ENCODE measurements at regions not wholly inside any gene's neighbourhood (a gene's known extent, or its start where the extent isn't known, plus 50 kb on each side); places are given as distances from the start of the nearest gene placed in this dataset.

DNA sequence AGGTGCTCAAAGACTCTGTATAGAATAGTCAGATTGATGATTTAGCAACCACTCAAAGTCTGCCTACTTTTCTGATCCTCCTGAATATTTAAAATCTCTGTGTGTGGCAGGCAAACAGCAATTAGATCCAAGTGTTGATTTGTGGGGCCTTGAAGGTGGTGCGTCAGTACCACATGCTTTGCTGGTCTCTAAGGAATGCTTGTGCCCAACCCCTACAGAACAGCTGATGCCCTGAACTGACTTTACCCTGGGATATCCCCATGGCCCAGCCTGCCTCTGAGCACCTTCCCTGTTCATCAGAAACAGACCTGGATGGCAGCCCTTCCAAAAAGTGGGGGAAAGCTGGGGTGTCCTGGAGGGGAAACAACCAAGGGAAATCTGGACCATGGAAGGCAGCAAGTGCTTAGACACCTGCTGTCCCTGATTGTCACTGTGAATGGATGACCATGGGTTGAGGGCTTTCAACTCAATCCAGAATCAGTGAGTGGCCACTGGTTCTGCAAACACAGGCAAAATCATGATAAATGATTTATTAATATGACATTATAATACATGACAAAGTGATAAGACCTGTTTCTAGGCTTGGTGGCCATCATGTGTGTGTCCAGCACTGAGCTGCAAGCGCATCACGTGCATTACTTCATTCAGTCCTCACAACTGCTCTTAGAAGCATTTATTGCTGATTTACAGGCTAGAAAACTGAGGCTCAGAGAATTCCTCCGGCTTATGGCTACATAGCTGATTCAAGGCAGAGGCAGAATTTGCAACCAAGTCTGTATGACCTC is 76.1 kb upstream of the TPM1 start:
- no peaks in the 10 kb centered on the region for H3K9me3 ChIP-seq
- no peak overlapping the region for H3K27ac ChIP-seq
- no peak for DNase-seq (ENCODE audit: extremely low spot score in 2 of 2)
- no peaks in the 10 kb centered on the region for H3K36me3 ChIP-seq
- H3K27me3 ChIP-seq = no peaks in the 10 kb centered on the region
- TF ChIP-seq, protein P1, sequence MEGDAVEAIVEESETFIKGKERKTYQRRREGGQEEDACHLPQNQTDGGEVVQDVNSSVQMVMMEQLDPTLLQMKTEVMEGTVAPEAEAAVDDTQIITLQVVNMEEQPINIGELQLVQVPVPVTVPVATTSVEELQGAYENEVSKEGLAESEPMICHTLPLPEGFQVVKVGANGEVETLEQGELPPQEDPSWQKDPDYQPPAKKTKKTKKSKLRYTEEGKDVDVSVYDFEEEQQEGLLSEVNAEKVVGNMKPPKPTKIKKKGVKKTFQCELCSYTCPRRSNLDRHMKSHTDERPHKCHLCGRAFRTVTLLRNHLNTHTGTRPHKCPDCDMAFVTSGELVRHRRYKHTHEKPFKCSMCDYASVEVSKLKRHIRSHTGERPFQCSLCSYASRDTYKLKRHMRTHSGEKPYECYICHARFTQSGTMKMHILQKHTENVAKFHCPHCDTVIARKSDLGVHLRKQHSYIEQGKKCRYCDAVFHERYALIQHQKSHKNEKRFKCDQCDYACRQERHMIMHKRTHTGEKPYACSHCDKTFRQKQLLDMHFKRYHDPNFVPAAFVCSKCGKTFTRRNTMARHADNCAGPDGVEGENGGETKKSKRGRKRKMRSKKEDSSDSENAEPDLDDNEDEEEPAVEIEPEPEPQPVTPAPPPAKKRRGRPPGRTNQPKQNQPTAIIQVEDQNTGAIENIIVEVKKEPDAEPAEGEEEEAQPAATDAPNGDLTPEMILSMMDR (IDR thresholded peaks at IDR 0.05) = no peak
- TF ChIP-seq POLR2AphosphoS5 (IDR thresholded peaks at IDR 0.05; ENCODE audit: insufficient read depth in 1 of 2, low read depth in 1 of 2) = no peak
- no peak for TF ChIP-seq POLR2A (IDR thresholded peaks at IDR 0.05)
- intact Hi-C loops (cut with DNase I) = no loop called here
- no peak overlapping the region for H3K4me3 ChIP-seq
- peaks cover 9% of the 10 kb centered on the region for H3K4me1 ChIP-seq

DNA sequence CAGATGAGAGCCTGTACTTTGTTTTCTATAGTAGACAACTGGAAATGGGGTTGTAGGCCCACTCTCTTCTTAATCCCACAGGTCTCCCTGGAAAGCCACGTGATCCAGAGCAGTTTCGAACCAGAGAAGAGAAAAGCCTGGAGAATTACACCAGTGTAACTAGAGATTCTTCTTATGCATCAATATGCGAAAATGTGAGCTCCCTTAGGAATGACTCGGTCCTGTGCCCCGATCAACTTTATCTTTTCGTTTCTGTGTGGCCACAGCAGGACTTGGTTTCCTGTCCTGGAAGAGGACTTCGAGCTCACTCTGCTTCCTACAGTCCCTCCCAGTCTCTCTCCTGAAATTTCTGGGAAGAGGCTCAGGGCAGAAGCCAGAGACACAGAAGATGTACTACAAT is 73.8 kb upstream of the TPM1 start:
- Histone ChIP-seq H3K4me1 (no peaks in the 10 kb centered on the region), H3K4me3 (no peak overlapping the region), H3K36me3 (no peaks in the 10 kb centered on the region), H3K27ac (no peak overlapping the region), H3K27me3 (no peaks in the 10 kb centered on the region), H3K9me3 (no peaks in the 10 kb centered on the region)
- no peak for TF ChIP-seq POLR2A (IDR thresholded peaks at IDR 0.05)
- TF ChIP-seq, protein P1 (IDR thresholded peaks at IDR 0.05) = no peak
- DNase-seq (ENCODE audit: extremely low spot score in 2 of 2) = no peak
- intact Hi-C loops (cut with DNase I) = no loop called here

DNA sequence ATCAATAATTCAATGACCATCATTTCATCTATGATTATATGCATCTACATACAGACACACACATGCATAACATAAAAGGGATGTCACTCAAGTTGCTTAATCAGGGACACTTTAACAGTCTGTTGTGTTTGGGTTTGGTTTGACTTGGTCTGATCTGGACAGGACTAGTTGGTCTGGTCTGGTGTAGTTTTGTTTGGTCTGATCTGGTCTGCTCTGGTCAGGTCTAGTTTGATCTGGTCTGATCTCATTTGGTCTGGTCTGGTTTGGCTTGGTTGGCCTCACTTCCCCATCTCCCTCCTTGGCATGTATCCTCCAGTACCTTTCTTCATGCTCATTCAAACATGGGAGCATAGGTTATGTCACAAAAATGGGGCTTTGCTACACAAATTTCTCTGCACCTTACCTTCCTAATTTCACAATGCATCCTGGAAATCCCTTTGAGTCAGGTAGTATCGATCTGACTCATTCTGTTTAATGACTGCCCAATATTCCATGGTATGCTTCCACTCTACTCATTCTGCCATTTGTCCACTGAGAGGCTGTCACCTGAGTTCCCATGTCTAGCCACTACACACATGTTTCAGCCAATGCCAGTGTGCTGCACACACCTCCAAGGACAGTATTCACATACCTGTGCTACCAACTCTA is 73.0 kb upstream of the TPM1 start:
- no peak overlapping the region for H3K4me3 ChIP-seq
- intact Hi-C loops (cut with DNase I) = no loop called here

DNA sequence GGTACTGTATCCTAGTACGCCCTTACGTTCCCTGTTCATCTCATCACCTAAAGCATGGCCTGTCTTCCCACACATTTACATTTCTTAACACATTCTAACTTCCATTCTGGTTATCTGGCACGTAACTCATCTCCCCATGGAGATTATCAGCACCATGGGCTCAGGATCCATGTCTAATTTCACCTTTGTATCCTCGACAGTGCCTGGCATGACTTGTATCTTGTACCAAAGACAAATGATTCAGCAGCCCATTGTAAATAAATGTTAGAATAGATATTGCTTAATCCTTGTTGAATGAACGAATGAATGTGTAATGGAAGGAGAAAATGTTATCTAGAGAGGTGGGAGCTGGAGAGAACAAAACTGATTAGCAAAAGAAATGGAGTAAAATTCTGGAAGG is 69.7 kb upstream of the TPM1 start:
- no peak overlapping the region for H3K27ac ChIP-seq
- TF ChIP-seq, protein P1 (IDR thresholded peaks at IDR 0.05) = no peak
- TF ChIP-seq POLR2AphosphoS5 (IDR thresholded peaks at IDR 0.05; ENCODE audit: insufficient read depth in 1 of 2, low read depth in 1 of 2) (no peak), POLR2A (IDR thresholded peaks at IDR 0.05) (no peak)
- no peaks in the 10 kb centered on the region for H3K9me3 ChIP-seq
- DNase-seq (ENCODE audit: extremely low spot score in 2 of 2) = no peak
- no peaks in the 10 kb centered on the region for H3K27me3 ChIP-seq
- no peak overlapping the region for H3K4me3 ChIP-seq
- no peaks in the 10 kb centered on the region for H3K36me3 ChIP-seq
- H3K4me1 ChIP-seq = no peaks in the 10 kb centered on the region
- intact Hi-C loops (cut with DNase I) = no loop called here

More for the DNA sequence above, 73.0 kb upstream of the TPM1 start:
- H3K36me3 ChIP-seq = no peaks in the 10 kb centered on the region
- no peaks in the 10 kb centered on the region for H3K4me1 ChIP-seq
- no peak overlapping the region for H3K27ac ChIP-seq
- H3K27me3 ChIP-seq = no peaks in the 10 kb centered on the region
- DNase-seq (ENCODE audit: extremely low spot score in 2 of 2) = no peak
- H3K9me3 ChIP-seq = no peaks in the 10 kb centered on the region
- TF ChIP-seq, protein P1 (IDR thresholded peaks at IDR 0.05) = no peak

DNA sequence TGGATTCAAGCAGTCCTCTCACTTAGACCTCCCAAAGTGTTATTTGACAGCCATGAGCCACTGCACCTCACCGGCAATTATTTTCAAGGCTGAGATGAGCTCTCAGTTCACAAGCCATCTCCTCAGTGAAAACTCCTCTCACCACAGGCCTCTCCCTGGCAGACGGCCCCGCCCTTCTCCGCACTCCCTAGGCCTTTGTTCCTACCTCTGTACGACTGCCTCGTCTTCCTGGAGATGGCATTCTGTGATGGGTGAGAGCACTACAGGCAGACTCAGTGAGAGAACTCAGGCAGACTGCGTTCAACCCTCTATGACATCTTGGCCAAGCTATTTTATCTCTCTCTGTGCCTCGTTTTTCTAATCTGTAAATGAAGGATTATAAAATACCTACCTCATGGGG is 67.0 kb upstream of the TPM1 start:
- TF ChIP-seq, protein P1 (IDR thresholded peaks at IDR 0.05) = no peak
- no peak for TF ChIP-seq POLR2A (IDR thresholded peaks at IDR 0.05)
- no peak for TF ChIP-seq POLR2AphosphoS5 (IDR thresholded peaks at IDR 0.05; ENCODE audit: insufficient read depth in 1 of 2, low read depth in 1 of 2)
- Histone ChIP-seq H3K9me3 (no peaks in the 10 kb centered on the region), H3K27me3 (no peaks in the 10 kb centered on the region), H3K27ac (no peak overlapping the region), H3K4me1 (no peaks in the 10 kb centered on the region), H3K36me3 (no peaks in the 10 kb centered on the region), H3K4me3 (no peak overlapping the region)
- intact Hi-C loops (cut with DNase I) = no loop called here
- no peak for DNase-seq (ENCODE audit: extremely low spot score in 2 of 2)
